Activated CD4-positive, alpha-beta memory T cell treated with anti-CD3 and anti-CD28 coated beads, Interleukin-2, amount 10 ng/mL, durations not matched to agents 7 days and 5 days (primary cell): ENCODE measurements at regions not wholly inside any gene's neighbourhood (a gene's known extent, or its start where the extent isn't known, plus 50 kb on each side); places are given as distances from the start of the nearest gene placed in this dataset.
A peak's percentile ranks its signal among the peaks of the same experiment; 100 is the strongest.
"Not testable (repeated sequence)": the region's sequence is repeated elsewhere in the genome, so short reads cannot be mapped to it uniquely, and the experiment has no call there.

ENCODE experiments used
- CTCF ChIA-PET: fragments of 350-600 bp; sonication (Branson Sonifier 250); formaldehyde crosslinking; loops from one replicate; lab custom pipeline; 2021; ENCODE audit warnings: antibody characterized with exemption, inconsistent platforms; lab: Charles Lee
- POLR2A ChIA-PET: fragments of 350-600 bp; sonication (Branson Sonifier 250); formaldehyde crosslinking; loops from one replicate; lab custom pipeline; 2021; ENCODE audit warnings: antibody characterized with exemption; lab: Charles Lee
- DNase-seq: peaks from one replicate; pipeline ENCODE4 v3.0.0-alpha.2; 2020
- H3K27ac Mint-ChIP-seq: one replicate; pipeline ENCODE4 v1.8.0; 2021; ENCODE audit warnings: mild to moderate bottlenecking, mixed read lengths
- H3K27me3 Mint-ChIP-seq: one replicate; pipeline ENCODE4 v1.8.0; 2021; ENCODE audit warnings: mixed read lengths
- H3K36me3 Mint-ChIP-seq: one replicate; pipeline ENCODE4 v1.8.0; 2021; ENCODE audit warnings: low read depth, mixed read lengths
- H3K4me1 Mint-ChIP-seq: one replicate; pipeline ENCODE4 v1.8.0; 2021; ENCODE audit warnings: mixed read lengths
- H3K4me3 Mint-ChIP-seq: one replicate; pipeline ENCODE4 v1.8.0; 2021; ENCODE audit warnings: mild to moderate bottlenecking, mixed read lengths
- H3K9me3 Mint-ChIP-seq: one replicate; pipeline ENCODE4 v1.8.0; 2021; ENCODE audit warnings: mixed read lengths

- H3K9me3 Mint-ChIP-seq, H3K27ac Mint-ChIP-seq, POLR2A ChIA-PET, H3K36me3 Mint-ChIP-seq, H3K4me3 Mint-ChIP-seq, CTCF ChIA-PET, H3K27me3 Mint-ChIP-seq: not testable (repeated sequence)
- peak; percentile 17 for DNase-seq
- H3K4me1 Mint-ChIP-seq = peaks cover 16% of the 10 kb centered on the region
These were observed 114.7 kb downstream of the NBPF8 start for GRCh38 chr1:120529475-120530089.

DNA sequence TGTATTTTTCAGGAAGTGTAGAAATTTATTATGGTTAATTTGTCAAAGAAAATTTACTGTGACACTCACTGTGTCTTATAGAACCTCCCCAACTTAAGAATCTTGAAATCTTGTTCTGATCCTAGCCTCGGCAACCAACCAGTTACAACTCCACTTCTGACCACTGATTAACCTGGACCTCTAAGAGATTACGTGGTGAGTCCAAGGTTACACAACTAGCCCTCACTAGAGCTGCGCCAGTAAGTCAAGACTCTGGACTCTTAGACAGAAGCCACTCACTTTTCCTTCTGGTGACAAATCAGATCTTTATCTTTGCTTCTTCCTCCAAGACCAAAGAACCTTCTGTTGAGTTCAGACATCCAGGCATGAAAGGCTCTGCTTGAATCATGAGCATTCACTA, 116.6 kb downstream of the NBPF8 start:
- DNase-seq, H3K4me3 Mint-ChIP-seq, H3K27me3 Mint-ChIP-seq, CTCF ChIA-PET, H3K9me3 Mint-ChIP-seq, H3K27ac Mint-ChIP-seq, H3K36me3 Mint-ChIP-seq, POLR2A ChIA-PET: not testable (repeated sequence)
- peaks cover 17% of the 10 kb centered on the region for H3K4me1 Mint-ChIP-seq

DNA sequence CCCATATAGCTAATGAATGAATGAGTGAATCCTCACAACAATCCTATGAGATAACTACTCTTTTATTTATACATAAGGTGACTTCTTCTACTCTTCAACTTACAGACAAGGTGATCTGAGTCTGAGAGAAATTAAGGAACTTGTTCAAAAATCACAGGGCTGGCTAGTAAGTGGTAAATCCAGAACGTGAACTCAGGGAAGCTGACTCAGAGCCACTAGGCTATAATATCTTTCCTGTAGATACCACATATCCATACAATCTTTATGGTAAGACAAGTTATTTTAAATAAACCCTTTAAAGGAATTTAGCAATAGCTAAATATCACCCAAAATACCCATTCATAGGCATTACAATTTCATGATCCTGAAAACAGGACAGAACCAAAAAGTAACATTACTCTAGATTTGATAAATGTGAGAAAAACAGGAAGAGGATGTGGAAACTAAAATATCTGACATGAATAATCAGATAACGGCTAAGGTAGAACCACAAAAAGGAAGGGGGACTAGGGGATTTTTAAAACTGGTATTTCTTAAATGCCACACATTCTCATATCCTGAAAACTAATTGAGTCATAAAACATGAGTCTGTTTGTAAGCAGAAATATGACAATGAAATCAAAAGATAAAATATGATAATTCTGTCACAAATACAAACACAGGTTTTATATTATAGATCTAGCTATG, 119.7 kb downstream of the NBPF8 start:
- CTCF ChIA-PET, DNase-seq, H3K27me3 Mint-ChIP-seq, H3K36me3 Mint-ChIP-seq, H3K9me3 Mint-ChIP-seq, POLR2A ChIA-PET: not testable (repeated sequence)
- Mint-ChIP-seq H3K4me1 (peaks cover 18% of the 10 kb centered on the region), H3K27ac (peak overlapping the region; percentile 94), H3K4me3 (peak overlapping the region; percentile 52)

GRCh38 chr1:120535052-120535451, 120.2 kb downstream of the NBPF8 start:
- Mint-ChIP-seq H3K4me3 (peak overlapping the region; percentile 52), H3K27ac (peak overlapping the region; percentile 94)

GRCh38 chr1:120541394-120541793, 126.6 kb downstream of the NBPF8 start:
- H3K27me3 Mint-ChIP-seq, DNase-seq, H3K4me1 Mint-ChIP-seq, POLR2A ChIA-PET, H3K4me3 Mint-ChIP-seq, CTCF ChIA-PET, H3K36me3 Mint-ChIP-seq, H3K9me3 Mint-ChIP-seq, H3K27ac Mint-ChIP-seq: not testable (repeated sequence)

More at GRCh38 chr1:120535052-120535451, 120.2 kb downstream of the NBPF8 start:
- H3K9me3 Mint-ChIP-seq, H3K27me3 Mint-ChIP-seq, H3K36me3 Mint-ChIP-seq, DNase-seq, CTCF ChIA-PET, POLR2A ChIA-PET: not testable (repeated sequence)
- H3K4me1 Mint-ChIP-seq = peaks cover 18% of the 10 kb centered on the region

DNA sequence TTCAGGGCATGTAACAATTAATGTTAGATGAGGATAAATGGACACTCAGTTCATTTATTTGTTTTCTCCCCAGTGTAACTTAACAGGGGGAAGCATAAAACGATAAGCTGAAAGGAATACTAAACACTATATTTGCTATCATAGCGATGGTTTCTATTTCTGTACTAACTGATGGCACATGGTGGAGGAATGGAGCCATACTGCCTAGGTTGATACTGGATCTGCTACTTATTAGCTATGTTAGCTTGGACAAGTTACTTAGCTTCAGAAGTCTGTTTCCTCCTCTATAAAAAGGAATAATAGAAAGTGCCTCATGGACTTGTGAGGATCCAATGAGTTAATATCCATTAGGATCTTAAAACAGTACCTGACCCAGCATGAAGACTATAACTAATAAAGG, 127.5 kb downstream of the NBPF8 start:
- POLR2A ChIA-PET, H3K27ac Mint-ChIP-seq, H3K27me3 Mint-ChIP-seq, H3K4me3 Mint-ChIP-seq, H3K36me3 Mint-ChIP-seq, DNase-seq, H3K4me1 Mint-ChIP-seq, CTCF ChIA-PET, H3K9me3 Mint-ChIP-seq: not testable (repeated sequence)

DNA sequence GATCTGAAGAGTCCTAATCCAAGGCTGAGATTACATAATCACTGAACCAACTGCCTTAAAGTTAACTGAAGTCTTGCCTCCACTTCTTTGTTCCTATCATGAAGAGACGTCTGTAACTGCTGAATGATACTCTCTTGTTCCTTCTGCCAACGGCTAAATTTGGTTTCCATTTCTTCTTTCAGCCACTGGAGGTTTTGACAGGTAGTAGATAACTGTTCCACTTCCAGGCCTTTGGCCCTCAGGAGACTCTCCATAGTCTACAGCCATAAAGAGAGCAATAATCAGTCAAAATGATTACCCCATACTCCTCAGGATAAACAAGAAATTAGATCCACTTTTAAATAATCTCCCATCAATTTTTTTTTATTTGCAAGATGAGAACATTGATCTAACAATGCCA, 128.1 kb downstream of the NBPF8 start:
- H3K9me3 Mint-ChIP-seq, CTCF ChIA-PET, H3K27me3 Mint-ChIP-seq, H3K4me1 Mint-ChIP-seq, DNase-seq, H3K27ac Mint-ChIP-seq, POLR2A ChIA-PET, H3K4me3 Mint-ChIP-seq, H3K36me3 Mint-ChIP-seq: not testable (repeated sequence)

DNA sequence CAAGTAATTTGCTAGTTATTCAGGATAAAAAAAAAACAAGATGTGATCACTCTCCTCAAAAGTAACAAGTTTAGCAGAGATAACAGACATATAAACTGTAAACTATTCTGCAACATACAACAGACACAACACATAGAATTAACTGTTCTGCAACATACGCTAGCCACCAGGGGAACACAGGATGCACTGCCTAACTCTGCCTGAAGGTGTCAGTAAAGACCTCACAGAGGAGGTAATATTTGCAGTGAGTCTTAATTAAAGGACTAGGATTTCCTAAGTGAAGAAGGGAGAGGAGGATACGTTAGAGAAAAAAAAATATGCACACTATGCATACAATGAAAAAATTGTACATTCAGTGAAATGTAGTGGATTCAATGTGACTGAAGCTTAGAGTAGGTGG, 129.6 kb downstream of the NBPF8 start:
- H3K36me3 Mint-ChIP-seq, H3K4me1 Mint-ChIP-seq, POLR2A ChIA-PET, H3K27ac Mint-ChIP-seq, H3K9me3 Mint-ChIP-seq, H3K4me3 Mint-ChIP-seq, CTCF ChIA-PET, H3K27me3 Mint-ChIP-seq: not testable (repeated sequence)
- peak; percentile 82 for DNase-seq

GRCh38 chr1:120550335-120550734, 135.5 kb downstream of the NBPF8 start:
- DNase-seq, H3K9me3 Mint-ChIP-seq, CTCF ChIA-PET, H3K27ac Mint-ChIP-seq, H3K36me3 Mint-ChIP-seq, POLR2A ChIA-PET, H3K27me3 Mint-ChIP-seq, H3K4me3 Mint-ChIP-seq, H3K4me1 Mint-ChIP-seq: not testable (repeated sequence)

- H3K4me3 Mint-ChIP-seq, DNase-seq, POLR2A ChIA-PET, H3K36me3 Mint-ChIP-seq, CTCF ChIA-PET, H3K27ac Mint-ChIP-seq, H3K27me3 Mint-ChIP-seq, H3K4me1 Mint-ChIP-seq, H3K9me3 Mint-ChIP-seq: not testable (repeated sequence)
These were observed 137.4 kb downstream of the NBPF8 start for GRCh38 chr1:120552190-120552589.

GRCh38 chr1:120557605-120558302, 142.9 kb downstream of the NBPF8 start:
- H3K4me3 Mint-ChIP-seq = peak overlapping the region; percentile 66
- H3K27me3 Mint-ChIP-seq, H3K4me1 Mint-ChIP-seq, H3K36me3 Mint-ChIP-seq, H3K27ac Mint-ChIP-seq, DNase-seq, H3K9me3 Mint-ChIP-seq, CTCF ChIA-PET, POLR2A ChIA-PET: not testable (repeated sequence)

DNA sequence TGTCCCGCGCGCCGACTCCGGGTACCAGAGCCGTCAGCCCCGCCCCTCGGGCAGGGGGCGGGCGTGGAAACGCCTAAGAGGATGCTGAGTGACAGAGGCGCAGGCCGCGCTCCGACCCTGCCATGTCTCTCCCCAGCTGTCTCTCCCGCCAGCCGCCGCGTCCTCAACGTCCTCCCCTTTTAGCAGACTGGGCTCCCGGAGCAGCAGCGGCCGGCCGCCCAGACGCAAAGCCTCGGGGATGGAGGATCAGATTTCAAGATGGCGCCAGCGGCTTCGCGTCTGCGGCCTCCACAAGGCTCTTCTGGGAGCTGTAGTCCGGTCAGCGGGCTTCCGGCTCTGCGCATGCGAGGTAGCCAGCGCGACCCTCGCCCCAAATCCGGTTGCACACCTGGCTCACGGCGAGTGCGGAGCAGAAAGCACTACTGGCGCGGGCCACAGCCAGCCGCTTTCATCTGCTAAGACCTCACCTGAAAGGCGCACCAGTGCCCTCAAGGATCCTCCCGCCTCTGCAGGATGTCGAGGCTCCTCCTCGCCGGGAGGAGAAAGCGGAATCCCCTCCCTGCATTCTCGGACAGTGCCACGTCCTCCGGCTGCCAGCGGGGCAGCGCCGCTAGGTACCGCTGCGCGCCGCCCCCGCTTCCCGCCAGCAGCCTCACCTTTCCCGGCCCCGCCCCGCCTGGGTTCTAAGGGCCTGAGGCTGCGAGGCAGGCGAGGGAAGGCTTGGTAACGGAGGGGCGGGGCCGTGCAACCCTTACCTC, 143.6 kb downstream of the NBPF8 start:
- CTCF ChIA-PET, H3K36me3 Mint-ChIP-seq, H3K9me3 Mint-ChIP-seq, H3K27me3 Mint-ChIP-seq, H3K27ac Mint-ChIP-seq, POLR2A ChIA-PET, H3K4me1 Mint-ChIP-seq: not testable (repeated sequence)
- peak overlapping the region; percentile 71 for H3K4me3 Mint-ChIP-seq
- peak; percentile 75 for DNase-seq

GRCh38 chr1:120561767-120562166, 146.9 kb downstream of the NBPF8 start:
- H3K27me3 Mint-ChIP-seq, H3K4me3 Mint-ChIP-seq, CTCF ChIA-PET, POLR2A ChIA-PET, H3K4me1 Mint-ChIP-seq, H3K27ac Mint-ChIP-seq, H3K36me3 Mint-ChIP-seq, H3K9me3 Mint-ChIP-seq, DNase-seq: not testable (repeated sequence)
